ENCODE measurements at regions not wholly inside any gene's neighbourhood (a gene's known extent, or its start where the extent isn't known, plus 50 kb on each side); places are given as distances from the start of the nearest gene placed in this dataset.
A peak's percentile ranks its signal among the peaks of the same experiment; 100 is the strongest.

DNA sequence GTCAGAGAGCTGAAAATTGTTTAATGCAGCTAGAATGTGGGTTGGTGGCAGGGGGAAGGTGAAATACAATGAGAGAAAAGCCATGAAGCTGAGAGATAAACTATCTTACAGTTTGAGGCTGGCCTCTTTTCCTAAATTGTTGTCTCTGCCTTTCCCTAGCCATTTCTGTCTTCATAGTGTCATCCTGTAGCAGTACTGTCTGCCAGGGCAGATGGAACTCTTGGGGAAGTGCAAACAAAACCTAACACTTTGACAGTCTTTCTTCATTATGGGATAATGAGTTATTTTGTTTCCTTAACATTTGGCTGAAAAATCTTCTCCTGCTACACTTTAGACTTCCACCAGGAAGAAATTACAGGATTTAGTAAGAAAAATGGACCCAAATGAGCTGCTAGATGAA is 197.8 kb upstream of the ARX start:
- no peak for DNase-seq

DNA sequence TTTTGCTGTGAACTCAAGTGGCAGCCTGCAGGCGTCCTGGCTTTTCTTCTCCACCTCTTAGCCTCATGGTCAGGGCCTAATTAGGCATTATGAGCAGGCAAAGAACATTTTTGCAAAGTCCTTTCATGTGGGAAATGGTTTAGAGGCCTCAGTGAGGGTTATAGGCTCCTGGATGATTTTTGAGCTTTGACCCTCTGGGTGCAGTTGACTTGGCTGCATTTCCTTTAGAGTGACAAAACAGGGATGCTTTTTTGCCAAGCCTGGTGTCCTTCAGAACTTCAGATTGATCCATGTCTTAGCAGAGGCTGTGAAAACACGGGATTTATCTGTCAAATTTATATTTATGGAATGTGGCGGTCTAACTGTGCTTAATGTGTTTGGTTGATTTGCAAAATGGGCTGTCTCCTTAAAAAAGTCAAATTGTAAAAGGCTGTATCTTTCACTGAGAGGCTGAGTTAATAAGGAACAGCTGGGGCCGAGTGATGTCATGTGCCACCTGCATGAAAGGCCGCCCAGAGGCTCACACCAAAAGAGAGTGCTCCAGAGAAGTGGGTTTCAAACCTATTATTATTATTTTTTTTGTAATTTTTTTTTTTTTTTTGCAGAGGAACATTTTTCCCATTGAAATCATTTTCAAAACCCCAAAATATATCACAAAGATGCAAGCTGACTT is 192.2 kb upstream of the ARX start:
- no peak for DNase-seq

DNA sequence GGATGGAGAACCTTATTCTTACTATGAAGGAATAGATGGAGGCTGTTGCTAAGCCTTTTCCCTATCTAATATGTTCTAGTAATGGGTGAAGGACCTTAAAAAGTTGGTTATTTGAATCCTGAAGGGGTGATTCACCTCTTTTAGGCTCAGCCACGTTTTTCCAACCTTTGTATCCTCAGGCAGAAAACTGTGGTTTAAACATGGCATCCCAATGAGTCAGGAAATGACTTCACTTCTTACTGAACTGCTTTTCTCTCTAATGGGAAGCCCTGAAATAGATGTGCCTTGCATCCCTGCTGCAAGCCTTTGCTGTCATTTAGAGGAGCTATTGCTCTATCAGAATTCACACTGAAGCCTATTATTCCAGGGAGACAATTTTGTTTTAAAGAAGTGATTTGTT is 191.0 kb upstream of the ARX start:
- DNase-seq: peak; percentile 63

DNA sequence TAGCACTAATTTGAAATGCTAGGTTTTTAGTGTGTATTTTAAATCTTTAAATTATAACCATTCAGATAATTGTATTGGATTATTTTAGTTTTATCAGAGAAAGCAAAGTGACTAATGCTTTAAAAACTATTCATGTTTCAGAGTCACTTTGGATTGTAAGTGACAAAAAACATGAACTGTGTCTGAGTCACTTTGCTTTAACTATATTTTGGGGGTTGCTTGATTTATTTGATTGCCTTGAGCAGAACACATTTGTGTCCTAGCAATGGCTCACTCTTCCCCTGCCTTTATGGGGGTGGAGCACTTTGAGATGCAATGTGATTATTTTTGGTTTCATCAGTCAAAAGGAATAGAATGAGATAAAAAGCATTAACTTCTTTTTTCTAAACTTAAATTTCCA is 188.4 kb upstream of the ARX start:
- DNase-seq: peak; percentile 1

DNA sequence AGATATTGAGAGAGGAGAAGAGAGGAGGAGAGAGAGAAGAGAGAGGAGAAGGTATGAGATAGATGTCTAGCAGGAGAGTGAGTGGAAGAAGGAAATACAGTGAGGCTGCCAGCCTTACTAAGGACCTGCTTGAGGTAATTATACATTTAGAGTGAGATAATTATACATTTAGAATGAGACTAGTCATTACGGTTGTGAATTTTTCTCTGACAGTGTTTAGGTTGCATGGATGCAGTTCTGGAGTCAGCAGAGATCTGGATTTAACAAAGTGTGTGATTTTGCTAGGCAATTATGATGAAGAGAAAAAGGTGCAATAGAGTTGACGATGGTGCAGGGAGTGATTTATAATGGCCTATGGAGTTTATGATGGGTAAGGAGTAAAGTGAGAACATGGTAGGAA is 187.1 kb upstream of the ARX start:
- no peak for DNase-seq

DNA sequence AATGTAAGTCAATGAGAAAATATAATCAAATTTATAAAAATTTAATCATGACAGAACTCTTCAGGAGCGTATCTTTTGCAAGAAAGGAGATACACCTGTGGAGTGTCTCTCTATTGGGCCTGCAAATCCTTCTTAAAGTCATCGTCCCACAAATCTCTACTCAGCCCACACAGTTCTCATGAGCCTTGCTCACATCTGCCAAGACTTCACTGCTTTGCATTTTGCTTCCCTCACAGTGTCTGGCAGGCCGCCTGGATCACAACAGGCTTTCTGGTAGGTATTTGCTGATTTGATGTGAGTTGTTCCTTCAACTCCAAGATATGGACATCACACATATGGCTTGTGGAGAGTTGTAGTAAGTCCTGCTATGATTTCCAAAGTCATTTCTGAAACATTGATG is 183.1 kb upstream of the ARX start:
- no peak for DNase-seq

DNA sequence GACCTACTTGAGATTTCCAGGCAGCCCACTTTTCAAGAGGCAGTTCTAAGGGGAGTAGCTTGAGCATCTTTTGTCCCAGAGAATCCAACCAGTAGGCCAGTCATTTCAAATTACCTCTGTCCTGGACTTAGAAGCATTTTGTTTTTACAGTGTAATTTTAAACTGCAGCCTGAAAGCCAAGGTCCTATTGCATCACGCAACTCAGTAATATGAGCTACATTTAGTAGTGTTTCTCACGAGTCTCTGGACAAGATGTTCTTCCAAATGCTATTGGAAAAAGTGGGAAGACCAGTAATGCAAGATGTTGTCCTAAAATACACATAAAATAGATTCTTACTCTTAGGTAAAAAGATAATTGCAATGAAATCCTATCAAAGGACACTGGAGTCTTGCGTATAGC is 182.5 kb upstream of the ARX start:
- no peak for DNase-seq

DNA sequence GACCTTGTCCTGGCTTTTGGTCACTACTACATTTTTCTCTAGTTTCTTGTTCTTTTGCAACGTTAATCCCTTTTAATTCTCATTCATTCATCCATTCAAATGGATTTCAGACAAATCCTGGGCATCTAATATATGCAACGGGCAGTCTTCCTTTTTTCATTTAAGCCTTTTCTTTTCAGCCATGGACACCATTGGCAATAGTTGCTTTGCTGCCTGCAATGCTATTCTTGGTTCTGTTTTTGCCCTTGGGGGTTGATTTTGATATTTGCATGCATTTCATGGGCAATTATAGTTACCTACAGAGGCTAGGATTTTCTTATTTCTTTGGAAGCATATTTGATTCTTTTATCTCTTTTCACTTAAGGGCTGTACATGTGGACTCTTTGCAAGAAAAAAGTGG is 180.5 kb upstream of the ARX start:
- DNase-seq: no peak

DNA sequence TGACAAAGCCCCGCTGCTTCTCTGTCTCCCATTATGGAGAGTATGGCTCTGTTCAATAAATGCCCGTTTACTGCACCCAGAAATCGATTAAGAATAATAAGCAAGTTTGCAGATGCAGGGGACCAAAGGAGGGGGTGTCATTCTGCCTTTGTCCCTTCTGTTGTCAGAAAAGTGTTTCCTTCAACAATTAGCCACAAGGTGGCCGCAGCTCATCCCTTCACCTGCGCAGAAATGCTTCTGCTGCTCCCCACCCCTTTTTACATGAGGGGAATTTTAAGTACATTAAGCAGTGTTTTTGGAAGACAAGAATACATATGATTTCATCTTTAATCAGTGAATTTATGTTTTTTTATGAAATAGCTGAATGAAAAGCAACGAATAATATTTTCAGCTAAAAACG is 175.6 kb upstream of the ARX start:
- DNase-seq: no peak

DNA sequence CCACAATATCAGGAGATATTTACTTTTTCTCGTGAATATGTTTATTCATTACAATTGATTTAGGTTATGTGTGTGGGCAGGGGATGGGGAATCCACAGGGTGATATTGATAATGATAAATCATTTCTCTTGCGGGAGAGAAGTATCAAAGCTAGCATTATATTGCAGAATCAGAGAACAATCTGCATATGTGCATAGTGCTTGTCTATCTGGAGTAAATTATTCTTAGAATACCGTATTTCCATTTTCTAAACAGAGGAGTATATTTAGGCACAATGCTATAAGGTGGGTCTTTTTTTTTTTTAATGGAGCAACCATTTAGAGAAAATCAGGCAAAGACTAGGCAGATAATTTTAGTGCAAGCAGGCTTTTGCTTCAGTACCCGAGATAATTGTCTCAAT is 166.0 kb upstream of the ARX start:
- DNase-seq: no peak

DNA sequence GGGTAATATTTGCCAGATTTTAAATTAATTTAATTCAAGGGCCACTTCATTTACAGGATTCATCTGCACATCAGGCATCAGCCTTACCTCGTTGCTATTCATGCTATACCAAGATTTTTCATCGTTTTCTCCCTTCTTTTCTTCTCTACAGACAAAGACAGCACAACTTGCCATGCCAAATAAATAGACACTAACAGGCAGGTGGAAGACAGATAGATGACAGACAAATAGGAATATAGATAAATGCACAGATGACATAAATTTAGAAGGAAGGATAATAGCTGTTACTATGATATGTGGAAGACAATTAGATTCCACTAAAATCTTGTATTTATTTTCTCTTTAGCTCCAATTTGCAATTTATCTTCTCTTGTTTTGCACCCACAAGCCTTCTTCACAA is 164.5 kb upstream of the ARX start:
- DNase-seq: no peak

DNA sequence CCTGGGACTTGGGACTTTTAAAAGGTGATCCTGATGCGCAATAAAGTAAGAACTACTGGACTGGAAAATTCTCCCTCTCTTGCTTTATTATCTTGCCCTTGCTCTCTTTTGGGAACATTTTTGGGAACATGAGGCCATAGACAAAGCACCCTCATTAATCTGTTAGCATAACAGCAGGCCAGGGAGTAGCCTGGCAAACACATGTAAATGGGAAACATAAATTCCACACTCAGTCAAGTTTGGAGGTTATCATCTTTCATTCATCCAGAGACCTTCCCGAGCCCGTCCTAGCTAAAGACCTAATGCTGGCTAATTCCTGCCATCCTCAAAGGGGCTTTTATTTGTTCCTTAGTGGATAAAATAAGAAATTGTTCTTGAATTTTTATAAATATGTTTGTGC is 162.8 kb upstream of the ARX start:
- DNase-seq: no peak

DNA sequence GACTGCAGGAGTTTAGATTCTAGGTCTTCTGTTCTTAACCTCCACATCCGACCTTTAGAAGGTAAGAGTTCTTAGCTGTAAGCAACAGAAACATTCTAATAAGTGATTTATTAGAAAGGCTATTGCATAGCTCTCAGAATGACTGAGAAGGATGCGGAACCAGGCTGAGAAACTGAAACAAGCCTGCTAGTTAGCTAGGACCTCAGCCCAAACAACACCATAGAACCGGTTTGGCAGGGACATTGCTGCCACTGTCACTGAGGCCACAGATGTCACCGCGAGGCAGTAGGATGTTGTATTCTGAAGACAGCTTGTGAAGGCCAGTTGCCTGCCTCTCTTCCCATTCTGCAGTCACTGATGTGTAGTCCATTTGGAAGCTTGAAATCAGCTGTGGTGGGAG is 160.0 kb upstream of the ARX start:
- no peak for DNase-seq

DNA sequence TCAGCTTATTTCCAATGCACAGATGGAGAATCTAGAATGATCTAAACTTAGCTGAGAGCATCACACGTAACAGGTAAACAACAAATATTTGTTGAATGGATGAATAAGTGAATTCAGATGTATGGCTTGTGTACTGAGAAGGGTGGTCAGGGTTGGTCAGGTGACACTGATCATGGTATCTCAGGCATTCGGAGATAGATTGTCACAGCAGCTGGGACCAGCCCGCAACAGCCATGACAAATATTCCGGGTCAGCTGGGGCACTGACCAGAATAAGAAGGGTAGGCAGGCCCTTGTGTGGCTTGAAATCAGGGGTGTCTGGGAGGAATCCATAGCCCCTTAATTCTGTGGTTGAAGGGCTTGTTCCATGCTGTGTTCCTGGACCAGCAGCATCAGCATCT is 159.4 kb upstream of the ARX start:
- no peak for DNase-seq

DNA sequence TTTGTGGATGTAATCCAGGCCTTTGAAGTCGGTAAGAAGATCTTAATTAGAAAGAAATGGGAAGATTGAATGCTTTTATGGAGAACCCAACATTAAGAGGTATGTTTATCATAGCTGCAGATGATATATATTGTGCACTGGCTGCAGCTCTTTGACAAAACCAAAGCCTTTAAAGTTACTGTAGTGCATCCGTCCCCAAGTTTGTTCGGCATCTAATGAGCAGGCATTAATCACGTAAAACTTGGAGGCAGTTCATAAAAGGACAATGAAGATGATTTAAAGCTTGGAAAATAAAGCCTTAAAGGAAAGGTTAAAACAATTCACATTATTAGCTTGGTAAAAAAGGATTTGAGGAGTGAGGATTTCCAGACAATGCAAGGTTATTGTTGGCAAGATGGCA is 150.8 kb upstream of the ARX start:
- no peak for DNase-seq

DNA sequence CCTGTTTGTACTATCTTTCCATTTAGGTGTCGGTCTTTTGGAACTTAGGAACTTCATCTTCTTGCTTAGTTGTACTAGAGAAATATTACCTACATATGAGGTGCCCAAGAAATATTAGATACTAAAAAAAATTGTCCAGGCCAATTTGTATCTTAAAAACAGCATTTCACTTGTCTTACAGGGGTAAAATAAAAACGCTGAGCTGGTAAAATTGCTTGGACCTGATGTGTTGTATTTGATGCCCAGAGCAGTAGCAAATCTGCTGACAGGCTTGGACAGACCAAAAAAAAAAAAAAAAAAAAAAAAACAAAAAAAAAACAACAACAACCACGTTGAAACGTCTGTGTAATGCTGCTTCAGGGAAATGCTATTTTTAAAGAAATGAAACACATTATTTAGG is 150.4 kb upstream of the ARX start:
- no peak for DNase-seq

DNA sequence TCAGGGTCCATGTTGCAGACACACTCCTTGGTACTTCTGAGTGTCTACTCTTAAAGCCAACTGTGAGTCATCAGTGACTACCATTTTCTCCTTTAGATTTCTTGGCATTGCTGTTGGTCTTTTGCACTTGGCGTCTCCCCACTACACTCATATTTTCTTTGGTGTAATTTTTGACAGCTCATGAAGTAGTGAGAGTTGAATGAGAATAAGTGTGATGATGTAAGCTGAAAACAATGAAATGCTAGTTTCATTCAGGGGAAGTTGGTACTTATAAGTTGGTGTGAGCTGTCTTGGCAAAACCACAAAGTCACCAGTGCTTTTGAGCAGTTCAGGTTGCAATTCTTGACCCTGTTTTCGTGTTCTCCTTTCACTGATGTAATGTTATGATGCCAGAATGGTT is 142.9 kb upstream of the ARX start:
- peak; percentile 0 for DNase-seq

DNA sequence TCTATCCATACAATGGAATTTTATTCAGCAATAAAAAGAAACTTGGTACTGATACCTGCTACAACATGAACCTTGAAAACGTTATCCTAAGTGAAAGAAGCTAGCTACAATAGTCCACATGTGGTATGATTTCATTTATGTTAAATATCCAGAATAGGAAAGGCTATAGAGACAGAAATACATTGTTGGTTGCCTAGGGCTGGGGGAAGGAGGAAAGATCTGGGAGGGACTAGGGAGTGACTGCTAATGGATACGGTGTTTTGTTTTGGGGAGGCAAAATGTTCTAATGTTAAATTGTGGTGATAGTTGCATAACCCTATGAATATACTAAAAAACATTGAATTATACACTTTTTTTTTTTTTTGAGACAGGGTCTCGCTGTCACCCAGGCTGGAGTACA is 141.1 kb upstream of the ARX start:
- no peak for DNase-seq

DNA sequence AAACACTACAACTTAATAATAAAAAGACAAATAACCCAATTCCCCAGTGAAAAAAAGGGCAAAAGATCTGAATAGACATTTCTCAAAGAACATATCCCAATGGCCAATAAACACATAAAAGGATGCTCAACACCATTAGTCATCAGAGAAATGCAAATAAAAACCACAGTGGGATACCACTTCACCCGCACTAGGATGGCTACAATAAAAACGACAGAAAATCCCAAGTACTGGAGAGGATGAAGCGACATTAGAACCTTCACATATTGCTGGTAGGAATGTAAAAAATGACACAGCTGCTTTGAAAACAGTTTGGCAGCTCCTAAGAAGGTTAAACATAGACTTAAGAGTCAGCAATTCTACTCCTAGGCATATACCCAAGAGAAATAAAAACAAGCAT is 140.6 kb upstream of the ARX start:
- DNase-seq: peak; percentile 11

DNA sequence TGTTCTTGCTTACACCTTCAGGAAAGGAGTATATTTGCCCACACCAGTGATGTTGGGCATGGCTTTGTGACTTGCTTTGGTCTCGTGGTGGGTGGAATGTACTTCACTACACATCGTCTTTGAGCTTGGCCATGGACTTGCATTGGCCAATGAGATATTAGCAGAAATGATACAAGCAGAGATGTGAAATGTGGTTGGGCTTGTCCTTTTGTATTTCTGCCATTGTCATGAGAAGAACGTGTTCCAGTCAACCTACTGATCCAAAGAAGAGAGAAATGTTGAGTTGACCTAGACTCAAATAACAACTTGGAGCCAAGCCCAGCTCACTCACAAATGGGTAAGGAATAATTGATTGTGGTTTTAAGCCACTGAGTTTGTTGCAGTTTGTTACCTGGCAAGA is 138.4 kb upstream of the ARX start:
- no peak for DNase-seq

DNA sequence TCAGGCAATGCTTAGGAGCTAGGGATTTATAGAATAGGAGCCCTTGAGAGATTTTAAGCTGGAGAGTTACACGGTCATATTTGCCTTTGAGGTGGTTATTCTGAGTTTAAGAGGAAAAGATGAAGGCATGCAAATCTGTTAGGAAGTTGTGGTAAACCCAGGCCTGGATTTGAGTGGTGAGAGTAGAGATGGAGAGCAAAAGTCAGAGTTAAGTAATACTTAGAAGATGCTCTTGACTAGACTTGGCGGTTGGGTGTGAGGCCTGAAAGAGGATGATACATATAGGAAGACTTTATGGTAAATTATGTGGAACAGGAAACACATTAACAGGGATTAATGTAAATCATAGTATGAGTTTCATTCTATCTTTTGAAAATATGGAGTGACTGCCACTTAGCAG is 136.0 kb upstream of the ARX start:
- DNase-seq: no peak

DNA sequence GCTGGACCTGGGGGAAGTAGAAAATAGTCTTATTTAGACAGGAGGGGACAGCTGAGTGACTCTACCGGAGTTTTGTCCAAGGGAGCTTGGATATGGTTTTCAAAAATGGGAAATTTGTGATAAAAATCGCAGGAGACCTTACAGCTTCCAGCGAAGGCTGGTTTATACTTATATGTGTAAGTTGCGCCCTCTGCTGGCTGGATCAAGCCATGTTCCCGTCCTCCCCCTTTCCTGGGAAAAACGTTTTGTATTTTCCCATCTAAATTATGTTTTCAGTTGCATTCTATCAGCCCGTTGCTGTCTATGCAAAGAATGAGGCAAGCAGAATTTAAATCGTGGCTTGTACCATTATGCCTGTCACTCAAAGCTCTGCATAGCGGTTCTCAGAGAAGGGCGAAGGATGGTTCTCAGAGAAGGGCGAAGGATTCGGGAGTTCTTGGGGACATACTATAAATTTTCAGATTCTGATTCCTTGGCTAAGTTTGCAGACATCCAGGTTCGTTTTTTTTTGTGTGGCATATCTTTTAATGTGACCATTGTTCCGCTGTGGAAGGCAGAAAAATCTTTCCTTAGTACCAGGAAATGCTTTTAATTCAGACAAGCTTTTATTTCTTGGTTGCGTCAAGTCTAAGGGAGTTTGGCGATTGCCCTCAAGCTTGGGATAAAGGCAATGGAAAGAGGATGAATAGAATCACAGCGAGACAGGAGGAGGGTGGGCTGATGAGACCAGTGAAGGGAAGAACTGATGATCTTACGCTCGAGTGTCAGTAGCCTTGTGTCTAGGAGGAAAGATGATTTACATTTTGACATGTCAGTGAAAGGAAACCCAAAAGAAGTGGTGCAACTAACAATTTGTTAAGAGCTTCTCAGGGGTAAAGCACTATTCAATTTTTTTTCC is 128.5 kb upstream of the ARX start:
- DNase-seq: peak; percentile 28

DNA sequence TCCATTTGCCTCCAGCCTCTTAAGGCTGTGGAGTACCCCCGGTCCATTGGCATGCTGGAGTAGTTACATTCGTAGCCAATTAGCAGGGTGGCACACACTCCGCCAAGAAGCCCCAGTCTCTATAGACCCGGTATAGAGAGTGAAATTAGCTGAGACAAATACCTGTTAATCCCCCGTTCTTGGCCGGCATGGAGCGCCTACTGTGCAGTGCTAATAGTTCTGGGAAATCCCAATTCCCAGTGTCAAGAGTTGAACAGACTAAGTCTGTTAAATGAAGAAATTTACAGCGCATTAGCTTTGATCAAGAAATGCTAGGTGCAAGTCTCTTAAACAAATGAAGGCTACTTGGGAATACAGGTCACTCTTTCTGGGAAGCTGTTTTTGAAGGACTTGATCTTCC is 127.8 kb upstream of the ARX start:
- no peak for DNase-seq

DNA sequence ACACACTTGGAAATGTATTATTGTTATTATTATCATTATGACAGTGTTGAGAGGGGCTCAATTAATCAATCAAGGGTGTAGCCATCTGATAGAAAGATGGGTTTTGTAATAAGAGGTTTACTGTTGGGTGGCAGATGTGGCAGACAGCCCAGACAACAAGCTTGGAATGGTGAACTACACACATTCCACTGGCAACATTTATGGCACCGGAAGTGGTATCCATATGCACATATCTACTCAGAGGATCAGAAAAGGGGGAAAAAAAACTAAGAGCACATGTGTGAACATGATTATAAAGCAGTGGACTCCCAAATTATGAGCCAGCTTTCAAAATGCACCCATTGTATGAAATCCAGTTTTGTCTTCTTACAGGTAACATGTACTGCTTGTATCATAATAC is 125.9 kb upstream of the ARX start:
- DNase-seq: no peak

DNA sequence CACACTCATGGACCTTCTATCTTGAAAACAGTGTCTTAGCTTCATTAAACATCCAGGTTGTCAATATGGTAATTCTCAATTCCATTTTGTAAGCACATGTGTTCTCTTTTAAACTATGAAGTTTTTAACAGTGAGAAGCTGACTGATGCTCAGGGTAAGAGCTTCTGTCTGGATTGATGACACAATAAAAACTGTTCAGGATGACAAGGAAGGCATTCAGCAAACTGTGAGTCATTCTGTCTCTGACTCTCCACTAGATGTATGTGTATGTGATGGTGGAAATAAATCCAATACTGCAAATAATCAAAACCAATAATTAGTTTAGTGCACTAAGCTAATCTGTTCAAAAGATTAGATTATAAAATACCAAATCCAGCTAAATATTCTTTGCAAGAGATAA is 115.3 kb upstream of the ARX start:
- DNase-seq: no peak
